EH (cell line): ENCODE measurements at regions not wholly inside any gene's neighbourhood (a gene's known extent, or its start where the extent isn't known, plus 50 kb on each side); places are given as distances from the start of the nearest gene placed in this dataset.

Source experiments
- DNase-seq: peaks from one replicate; pipeline ENCODE4 v3.0.0-alpha.2; 2015; ENCODE audit warnings: low read depth

GRCh38 chr15:94682171-94682570 lies 450.8 kb downstream of the MCTP2 start:
- no peak for DNase-seq

GRCh38 chr15:94683902-94684301 lies 452.5 kb downstream of the MCTP2 start:
- no peak for DNase-seq

- DNase-seq = no peak
Measured at GRCh38 chr15:94691169-94691568, 459.8 kb downstream of the MCTP2 start.

- DNase-seq = no peak
Measured at GRCh38 chr15:94692710-94693109, 461.3 kb downstream of the MCTP2 start.

GRCh38 chr15:94700211-94700610 lies 468.9 kb downstream of the MCTP2 start:
- no peak for DNase-seq

GRCh38 chr15:94701281-94701985 lies 470.1 kb downstream of the MCTP2 start:
- DNase-seq = no peak

- no peak for DNase-seq
Measured at GRCh38 chr15:94703596-94703995, 472.2 kb downstream of the MCTP2 start.

GRCh38 chr15:94704421-94704820 lies 473.1 kb downstream of the MCTP2 start:
- DNase-seq = no peak

- DNase-seq = no peak
Measured at GRCh38 chr15:94704946-94705345, 473.6 kb downstream of the MCTP2 start.

- no peak for DNase-seq
Measured at GRCh38 chr15:94709319-94709718, 478.0 kb downstream of the MCTP2 start.

GRCh38 chr15:94722024-94722636 lies 490.8 kb downstream of the MCTP2 start:
- no peak for DNase-seq

- no peak for DNase-seq
Measured at GRCh38 chr15:94723801-94724200, 492.4 kb downstream of the MCTP2 start.

GRCh38 chr15:94731286-94731685 lies 499.9 kb downstream of the MCTP2 start:
- no peak for DNase-seq

- no peak for DNase-seq
Measured at GRCh38 chr15:94734460-94734859, 503.1 kb downstream of the MCTP2 start.

GRCh38 chr15:94736236-94736635 lies 504.9 kb downstream of the MCTP2 start:
- DNase-seq = no peak

GRCh38 chr15:94739639-94740038 lies 508.3 kb downstream of the MCTP2 start:
- no peak for DNase-seq

- DNase-seq = no peak
Measured at GRCh38 chr15:94740469-94740868, 509.1 kb downstream of the MCTP2 start.

- DNase-seq = no peak
Measured at GRCh38 chr15:94743668-94744067, 512.3 kb downstream of the MCTP2 start.

GRCh38 chr15:94744080-94744793 lies 512.9 kb downstream of the MCTP2 start:
- DNase-seq = no peak

GRCh38 chr15:94745371-94745770 lies 514.0 kb downstream of the MCTP2 start:
- DNase-seq = no peak

GRCh38 chr15:94747510-94747909 lies 516.1 kb downstream of the MCTP2 start:
- no peak for DNase-seq

- no peak for DNase-seq
Measured at GRCh38 chr15:94749811-94750617, 518.7 kb downstream of the MCTP2 start.
